WTC11 (cell line): ENCODE measurements at regions not wholly inside any gene's neighbourhood (a gene's known extent, or its start where the extent isn't known, plus 50 kb on each side); places are given as distances from the start of the nearest gene placed in this dataset.

ENCODE experiments used
- ATAC-seq: fragments of 200-7000 bp; cut with Tn5 transposase; 2 replicates; pipeline ENCODE4 v1.10.0; 2021; ENCODE audit warnings: mild to moderate bottlenecking, moderate library complexity
- CTCF ChIA-PET: fragments of 300-600 bp; sonication (Branson Sonifier 250); formaldehyde crosslinking; loops from one replicate; lab custom pipeline; 2021; ENCODE audit warnings: antibody characterized with exemption; lab: Charles Lee
- POLR2A ChIA-PET: fragments of 350-600 bp; sonication (Branson Sonifier 250); formaldehyde crosslinking; loops from one replicate; lab custom pipeline; 2021; ENCODE audit warnings: antibody characterized with exemption; lab: Charles Lee
- DNase-seq: peaks from one replicate; pipeline ENCODE4 v3.0.0; 2021; ENCODE audit warnings: low spot score
- H3K27ac Mint-ChIP-seq: 2 replicates; pipeline ENCODE4 v1.8.0; 2021; ENCODE audit warnings: mixed read lengths
- H3K27me3 Mint-ChIP-seq: 2 replicates; pipeline ENCODE4 v1.8.0; 2021; ENCODE audit warnings: low read depth, mild to moderate bottlenecking, moderate library complexity, mixed read lengths
- H3K36me3 Mint-ChIP-seq: 2 replicates; pipeline ENCODE4 v1.8.0; 2021; ENCODE audit warnings: mixed read lengths
- H3K4me1 Mint-ChIP-seq: 2 replicates; pipeline ENCODE4 v1.8.0; 2022; ENCODE audit warnings: mixed read lengths
- H3K4me3 Mint-ChIP-seq: 2 replicates; pipeline ENCODE4 v1.8.0; 2021; ENCODE audit warnings: mild to moderate bottlenecking, moderate library complexity, mixed read lengths
- H3K9me3 Mint-ChIP-seq: 2 replicates; pipeline ENCODE4 v1.8.0; 2021; ENCODE audit warnings: mixed read lengths
- CREB1 ChIP-seq: sonication (generic); formaldehyde crosslinking; IDR thresholded peaks from 2 replicates; pipeline ENCODE4 v1.8.0; 2023; ENCODE audit warnings: mild to moderate bottlenecking, missing genetic modification reagents
- E2F5 ChIP-seq: sonication (generic); formaldehyde crosslinking; IDR thresholded peaks from 2 replicates; pipeline ENCODE4 v1.8.1; 2022; ENCODE audit warnings: mild to moderate bottlenecking, moderate library complexity, missing genetic modification reagents
- ELF4 ChIP-seq: sonication (generic); formaldehyde crosslinking; IDR thresholded peaks from 2 replicates; pipeline ENCODE4 v1.8.1; 2022; ENCODE audit warnings: low read depth, mild to moderate bottlenecking, moderate library complexity, missing genetic modification reagents
- HMGXB4 ChIP-seq: sonication (generic); formaldehyde crosslinking; IDR thresholded peaks from 2 replicates; pipeline ENCODE4 v1.8.1; 2023; ENCODE audit warnings: mild to moderate bottlenecking, moderate library complexity, missing genetic modification reagents
- IRF2 ChIP-seq: sonication (generic); formaldehyde crosslinking; IDR thresholded peaks from 2 replicates; pipeline ENCODE4 v1.8.0; 2022; ENCODE audit warnings: low read depth, missing genetic modification reagents, borderline replicate concordance
- JUN ChIP-seq: sonication (generic); formaldehyde crosslinking; IDR thresholded peaks from 2 replicates; pipeline ENCODE4 v1.8.0; 2023; ENCODE audit warnings: mild to moderate bottlenecking, missing genetic modification reagents
- KAT7 ChIP-seq: sonication (generic); formaldehyde crosslinking; IDR thresholded peaks from 2 replicates; pipeline ENCODE4 v1.8.1; 2023; ENCODE audit warnings: missing genetic modification reagents, mild to moderate bottlenecking, borderline replicate concordance
- MAX ChIP-seq: sonication (generic); formaldehyde crosslinking; IDR thresholded peaks from 2 replicates; pipeline ENCODE4 v1.8.0; 2022; ENCODE audit warnings: mild to moderate bottlenecking, missing genetic modification reagents
- MXD4 ChIP-seq: fragments of 250-450 bp; sonication (Bioruptor Pico); IDR thresholded peaks from 2 replicates; pipeline ENCODE4 v1.8.0; 2021; ENCODE audit warnings: mild to moderate bottlenecking, moderate library complexity, borderline replicate concordance
- NFYB ChIP-seq: sonication (generic); formaldehyde crosslinking; conservative IDR thresholded peaks from 2 replicates; pipeline ENCODE4 v1.8.0; 2022; ENCODE audit warnings: low read depth, missing genetic modification reagents
- NR1H2 ChIP-seq: sonication (generic); formaldehyde crosslinking; IDR thresholded peaks from 2 replicates; pipeline ENCODE4 v1.9.0; 2021; ENCODE audit warnings: mild to moderate bottlenecking, moderate library complexity, missing genetic modification reagents
- SOX15 ChIP-seq: fragments of 250-450 bp; sonication (Bioruptor Pico); IDR thresholded peaks from 2 replicates; pipeline ENCODE4 v1.9.0; 2021; ENCODE audit warnings: mild to moderate bottlenecking
- SP1 ChIP-seq: sonication (generic); formaldehyde crosslinking; conservative IDR thresholded peaks from 2 replicates; pipeline ENCODE4 v1.8.1; 2022; ENCODE audit warnings: missing genetic modification reagents
- TEAD1 ChIP-seq: sonication (generic); formaldehyde crosslinking; IDR thresholded peaks from 2 replicates; pipeline ENCODE4 v1.8.0; 2022; ENCODE audit warnings: mild to moderate bottlenecking, missing genetic modification reagents
- USF2 ChIP-seq: sonication (generic); formaldehyde crosslinking; IDR thresholded peaks from 2 replicates; pipeline ENCODE4 v1.8.1; 2023; ENCODE audit warnings: mild to moderate bottlenecking, missing genetic modification reagents, moderate library complexity
- ZNF121 ChIP-seq: sonication (generic); formaldehyde crosslinking; IDR thresholded peaks from 2 replicates; pipeline ENCODE4 v1.8.0; 2023; ENCODE audit warnings: missing genetic modification reagents
- ZNF219 ChIP-seq: sonication (generic); formaldehyde crosslinking; IDR thresholded peaks from 2 replicates; pipeline ENCODE4 v1.8.0; 2023; ENCODE audit warnings: missing genetic modification reagents, mild to moderate bottlenecking, borderline replicate concordance
- ZNF263 ChIP-seq: sonication (generic); formaldehyde crosslinking; IDR thresholded peaks from 2 replicates; pipeline ENCODE4 v1.8.1; 2022; ENCODE audit warnings: low read depth, mild to moderate bottlenecking, moderate library complexity, missing genetic modification reagents
- ZNF317 ChIP-seq: sonication (generic); formaldehyde crosslinking; IDR thresholded peaks from 2 replicates; pipeline ENCODE4 v1.8.1; 2023; ENCODE audit warnings: low read depth, mild to moderate bottlenecking, moderate library complexity, missing genetic modification reagents, borderline replicate concordance
- ZNF416 ChIP-seq: fragments of 250-450 bp; sonication (Bioruptor Pico); IDR thresholded peaks from 2 replicates; pipeline ENCODE4 v1.9.0; 2021; ENCODE audit warnings: mild to moderate bottlenecking, inconsistent platforms
- TF ChIP-seq, protein P1 (sequence below): fragments of 250-450 bp; sonication (Bioruptor Pico); IDR thresholded peaks from 2 replicates; pipeline ENCODE4 v1.9.0; 2021; ENCODE audit warnings: mild to moderate bottlenecking
- TF ChIP-seq, protein P2 (sequence below): fragments of 250-450 bp; sonication (Bioruptor Pico); IDR thresholded peaks from 2 replicates; pipeline ENCODE4 v1.9.0; 2021; ENCODE audit warnings: mild to moderate bottlenecking
- TF ChIP-seq, protein P3 (sequence below): sonication (generic); formaldehyde crosslinking; conservative IDR thresholded peaks from 2 replicates; pipeline ENCODE4 v1.8.1; 2023; ENCODE audit warnings: mild to moderate bottlenecking, low read depth, missing genetic modification reagents, moderate library complexity

- TF ChIP-seq E2F5 = no peak
- no peak for TF ChIP-seq ZNF219
- no peak for TF ChIP-seq KAT7 (CRISPR knock-in tag)
- TF ChIP-seq IRF2 = no peak
- no peak for TF ChIP-seq SP1 (CRISPR knock-in tag)
- TF ChIP-seq HMGXB4 (CRISPR knock-in tag) = no peak
- TF ChIP-seq, protein P1, sequence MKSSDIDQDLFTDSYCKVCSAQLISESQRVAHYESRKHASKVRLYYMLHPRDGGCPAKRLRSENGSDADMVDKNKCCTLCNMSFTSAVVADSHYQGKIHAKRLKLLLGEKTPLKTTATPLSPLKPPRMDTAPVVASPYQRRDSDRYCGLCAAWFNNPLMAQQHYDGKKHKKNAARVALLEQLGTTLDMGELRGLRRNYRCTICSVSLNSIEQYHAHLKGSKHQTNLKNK (CRISPR knock-in tag) = no peak
- TF ChIP-seq ZNF317 (CRISPR knock-in tag) = no peak
- TF ChIP-seq MXD4 (CRISPR knock-in tag) = no peak
These were observed 414.1 kb upstream of the MYT1L start (continued) for GRCh38 chr2:2744958-2745715.

GRCh38 chr2:2744107-2744506 is 413.0 kb upstream of the MYT1L start:
- Mint-ChIP-seq H3K27me3 (no peaks in the 10 kb centered on the region), H3K4me1 (peaks cover 11% of the 10 kb centered on the region), H3K27ac (no peak overlapping the region), H3K36me3 (no peaks in the 10 kb centered on the region), H3K9me3 (peaks cover 13% of the 10 kb centered on the region), H3K4me3 (no peak overlapping the region)
- POLR2A ChIA-PET = no interaction called here
- DNase-seq (no peak), ATAC-seq (no peak)
- CTCF ChIA-PET = no interaction called here
- no peak for TF ChIP-seq ZNF263 (CRISPR knock-in tag)
- no peak for TF ChIP-seq NFYB (CRISPR knock-in tag)
- no peak for TF ChIP-seq ZNF416 (CRISPR knock-in tag)
- no peak for TF ChIP-seq SOX15
- TF ChIP-seq MAX (CRISPR knock-in tag) = no peak
- TF ChIP-seq, protein P2, sequence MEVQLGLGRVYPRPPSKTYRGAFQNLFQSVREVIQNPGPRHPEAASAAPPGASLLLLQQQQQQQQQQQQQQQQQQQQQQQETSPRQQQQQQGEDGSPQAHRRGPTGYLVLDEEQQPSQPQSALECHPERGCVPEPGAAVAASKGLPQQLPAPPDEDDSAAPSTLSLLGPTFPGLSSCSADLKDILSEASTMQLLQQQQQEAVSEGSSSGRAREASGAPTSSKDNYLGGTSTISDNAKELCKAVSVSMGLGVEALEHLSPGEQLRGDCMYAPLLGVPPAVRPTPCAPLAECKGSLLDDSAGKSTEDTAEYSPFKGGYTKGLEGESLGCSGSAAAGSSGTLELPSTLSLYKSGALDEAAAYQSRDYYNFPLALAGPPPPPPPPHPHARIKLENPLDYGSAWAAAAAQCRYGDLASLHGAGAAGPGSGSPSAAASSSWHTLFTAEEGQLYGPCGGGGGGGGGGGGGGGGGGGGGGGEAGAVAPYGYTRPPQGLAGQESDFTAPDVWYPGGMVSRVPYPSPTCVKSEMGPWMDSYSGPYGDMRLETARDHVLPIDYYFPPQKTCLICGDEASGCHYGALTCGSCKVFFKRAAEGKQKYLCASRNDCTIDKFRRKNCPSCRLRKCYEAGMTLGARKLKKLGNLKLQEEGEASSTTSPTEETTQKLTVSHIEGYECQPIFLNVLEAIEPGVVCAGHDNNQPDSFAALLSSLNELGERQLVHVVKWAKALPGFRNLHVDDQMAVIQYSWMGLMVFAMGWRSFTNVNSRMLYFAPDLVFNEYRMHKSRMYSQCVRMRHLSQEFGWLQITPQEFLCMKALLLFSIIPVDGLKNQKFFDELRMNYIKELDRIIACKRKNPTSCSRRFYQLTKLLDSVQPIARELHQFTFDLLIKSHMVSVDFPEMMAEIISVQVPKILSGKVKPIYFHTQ = no peak
- TF ChIP-seq USF2 (CRISPR knock-in tag) = no peak
- TF ChIP-seq TEAD1 (CRISPR knock-in tag) = no peak
- no peak for TF ChIP-seq ZNF121 (CRISPR knock-in tag)
- no peak for TF ChIP-seq JUN (CRISPR knock-in tag)
- TF ChIP-seq, protein P3, sequence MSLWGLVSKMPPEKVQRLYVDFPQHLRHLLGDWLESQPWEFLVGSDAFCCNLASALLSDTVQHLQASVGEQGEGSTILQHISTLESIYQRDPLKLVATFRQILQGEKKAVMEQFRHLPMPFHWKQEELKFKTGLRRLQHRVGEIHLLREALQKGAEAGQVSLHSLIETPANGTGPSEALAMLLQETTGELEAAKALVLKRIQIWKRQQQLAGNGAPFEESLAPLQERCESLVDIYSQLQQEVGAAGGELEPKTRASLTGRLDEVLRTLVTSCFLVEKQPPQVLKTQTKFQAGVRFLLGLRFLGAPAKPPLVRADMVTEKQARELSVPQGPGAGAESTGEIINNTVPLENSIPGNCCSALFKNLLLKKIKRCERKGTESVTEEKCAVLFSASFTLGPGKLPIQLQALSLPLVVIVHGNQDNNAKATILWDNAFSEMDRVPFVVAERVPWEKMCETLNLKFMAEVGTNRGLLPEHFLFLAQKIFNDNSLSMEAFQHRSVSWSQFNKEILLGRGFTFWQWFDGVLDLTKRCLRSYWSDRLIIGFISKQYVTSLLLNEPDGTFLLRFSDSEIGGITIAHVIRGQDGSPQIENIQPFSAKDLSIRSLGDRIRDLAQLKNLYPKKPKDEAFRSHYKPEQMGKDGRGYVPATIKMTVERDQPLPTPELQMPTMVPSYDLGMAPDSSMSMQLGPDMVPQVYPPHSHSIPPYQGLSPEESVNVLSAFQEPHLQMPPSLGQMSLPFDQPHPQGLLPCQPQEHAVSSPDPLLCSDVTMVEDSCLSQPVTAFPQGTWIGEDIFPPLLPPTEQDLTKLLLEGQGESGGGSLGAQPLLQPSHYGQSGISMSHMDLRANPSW = no peak
- no peak for TF ChIP-seq CREB1 (CRISPR knock-in tag)
- TF ChIP-seq HMGXB4 (CRISPR knock-in tag) = no peak
- TF ChIP-seq NR1H2 = no peak
- TF ChIP-seq ZNF317 (CRISPR knock-in tag) = no peak
- TF ChIP-seq KAT7 (CRISPR knock-in tag) = no peak
- TF ChIP-seq ELF4 = no peak
- TF ChIP-seq MXD4 (CRISPR knock-in tag) = no peak
